Mesodermal cell (in vitro differentiated cells): ENCODE measurements at regions not wholly inside any gene's neighbourhood (a gene's known extent, or its start where the extent isn't known, plus 50 kb on each side); places are given as distances from the start of the nearest gene placed in this dataset.

Experiments used
- H3K27ac ChIP-seq: 2 replicates; pipeline ENCODE4 v1.7.0; 2013; ENCODE audit warnings: mild to moderate bottlenecking, low read depth, low read length, moderate library complexity; ENCODE audit not compliant: severe bottlenecking
- H3K36me3 ChIP-seq: 2 replicates; pipeline ENCODE4 v1.7.1; 2013; ENCODE audit warnings: mild to moderate bottlenecking, low read length, moderate library complexity; ENCODE audit not compliant: control insufficient read depth, insufficient read depth
- H3K4me1 ChIP-seq: one replicate; pipeline ENCODE4 v1.7.1; 2013; ENCODE audit warnings: mild to moderate bottlenecking, low read length; ENCODE audit not compliant: insufficient read depth, control insufficient read depth, poor library complexity, severe bottlenecking
- H3K4me3 ChIP-seq: 2 replicates; pipeline ENCODE4 v1.7.0; 2013; ENCODE audit warnings: low read length, control low read depth, mild to moderate bottlenecking; ENCODE audit not compliant: insufficient read depth, poor library complexity, severe bottlenecking; ENCODE audit errors: extremely low read depth
- H3K9me3 ChIP-seq: 2 replicates; pipeline ENCODE4 v1.7.1; 2013; ENCODE audit warnings: mild to moderate bottlenecking, low read length, moderate library complexity; ENCODE audit not compliant: control insufficient read depth
- WGBS, 2 experiments: methylation state at CpG; one replicate each; pipeline ENCODE4 v1.1.5; 2013; ENCODE audit warnings: missing lambda C conversion rate in 2 of 2; ENCODE audit not compliant: insufficient coverage in 2 of 2; 5-methylcytosine and 5-hydroxymethylcytosine counted together

DNA sequence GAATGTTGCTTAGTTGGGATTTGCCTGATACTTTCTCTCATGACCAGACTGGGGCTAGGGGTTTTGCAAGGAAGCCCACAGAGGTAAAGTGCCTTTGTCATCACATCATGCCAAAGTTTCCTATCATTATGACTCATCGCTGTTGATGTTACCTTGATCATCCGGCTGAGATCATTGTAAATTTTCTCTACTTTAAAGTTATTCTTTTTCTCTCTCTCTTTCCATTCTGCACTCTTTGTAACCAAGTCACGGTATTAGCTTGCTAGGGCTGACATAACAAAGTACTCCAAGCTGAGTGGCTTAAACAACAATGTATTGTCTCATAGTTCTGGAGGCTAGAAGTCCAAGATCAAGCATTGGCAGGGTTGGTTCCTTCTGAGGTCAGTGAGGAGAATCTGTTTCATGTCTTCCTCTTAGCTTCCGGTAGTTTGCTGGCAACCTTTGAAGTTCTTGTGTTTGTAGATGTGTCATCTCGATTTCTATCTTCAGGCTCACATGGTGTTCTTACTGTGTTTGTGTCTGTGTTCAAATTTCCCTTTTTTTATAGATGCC is 113.0 kb downstream of the DTHD1 start:
- H3K4me1 ChIP-seq, result peaks cover 5% of the 10 kb centered on the region
- H3K36me3 ChIP-seq, result no peaks in the 10 kb centered on the region
- WGBS, 2 experiments, result 90 to 96% methylated on average over 2 to 4 of the region's 5 CpGs
- H3K9me3 ChIP-seq, result no peaks in the 10 kb centered on the region
- H3K4me3 ChIP-seq, result no peak overlapping the region
- no peak overlapping the region for H3K27ac ChIP-seq

DNA sequence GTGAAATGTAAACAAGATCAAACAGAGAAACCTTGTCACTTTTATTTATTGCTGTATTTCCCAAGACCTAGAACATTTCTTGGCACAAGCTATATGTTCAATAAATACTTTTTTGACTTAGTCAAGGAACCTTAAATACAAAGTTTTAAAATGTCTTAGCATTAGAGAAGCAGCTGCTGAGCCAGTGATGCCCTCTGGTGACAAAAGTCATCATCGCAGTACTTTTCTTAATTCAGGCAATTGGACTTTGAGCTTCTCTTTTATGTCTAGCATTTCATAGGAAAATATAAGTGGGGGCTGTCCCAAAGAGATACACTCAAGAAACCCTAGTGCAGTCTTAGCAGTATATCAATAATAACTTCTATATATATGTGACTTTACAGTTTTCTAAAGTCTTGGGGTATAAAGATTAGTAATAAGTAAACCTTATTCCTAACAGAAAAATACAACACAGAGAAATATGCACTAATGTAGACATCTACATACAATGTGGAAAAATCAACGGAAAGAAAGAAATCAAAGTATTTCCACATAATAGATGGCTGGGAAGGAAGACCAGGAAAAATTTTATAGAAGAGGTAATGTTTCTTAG is 118.4 kb downstream of the DTHD1 start:
- WGBS, 2 experiments, result 14% methylated on average over 1 of the region's 2 CpGs; no CpG with 5 or more reads in 1 of the 2 experiments
- no peak overlapping the region for H3K4me3 ChIP-seq
- no peaks in the 10 kb centered on the region for H3K4me1 ChIP-seq
- H3K36me3 ChIP-seq, result no peaks in the 10 kb centered on the region
- no peaks in the 10 kb centered on the region for H3K9me3 ChIP-seq
- no peak overlapping the region for H3K27ac ChIP-seq

DNA sequence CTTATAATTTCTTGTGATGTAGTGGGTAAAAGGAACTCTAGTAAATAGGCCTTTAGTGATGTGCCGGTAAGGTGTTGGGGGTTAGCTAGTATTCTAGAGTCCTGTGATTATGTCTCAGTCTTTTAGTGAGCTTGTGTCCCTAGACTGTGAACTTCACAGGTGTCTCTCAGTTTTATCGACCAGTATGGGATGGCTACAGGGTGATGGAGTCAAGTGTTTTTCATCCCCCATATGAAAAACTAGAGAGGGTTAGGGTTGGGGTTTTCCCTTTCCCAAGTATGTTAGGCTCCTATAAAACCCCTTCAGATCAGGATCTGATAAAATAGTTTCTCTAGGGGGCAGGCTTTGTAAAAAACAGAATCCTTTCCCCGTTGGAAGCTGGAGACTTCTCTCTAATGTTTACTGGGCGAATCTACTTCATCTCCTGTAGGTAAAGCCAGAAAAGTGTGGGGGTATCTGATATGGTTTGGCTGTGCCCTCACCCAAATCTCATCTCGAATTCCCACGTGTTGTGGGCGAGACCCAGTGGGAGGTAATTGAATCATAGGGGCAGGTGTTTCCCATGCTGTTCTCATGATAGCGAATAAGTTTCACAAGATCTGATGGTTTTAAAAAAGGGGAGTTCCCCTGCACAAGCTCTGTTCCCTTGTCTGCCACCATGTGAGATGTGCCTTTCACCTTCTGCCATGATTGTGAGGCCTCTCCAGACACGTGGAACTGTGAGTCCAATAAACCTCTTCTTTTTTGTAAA is 120.8 kb downstream of the DTHD1 start:
- Histone ChIP-seq H3K9me3 (no peaks in the 10 kb centered on the region), H3K36me3 (no peaks in the 10 kb centered on the region), H3K4me1 (no peaks in the 10 kb centered on the region), H3K4me3 (no peak overlapping the region), H3K27ac (no peak overlapping the region)
- WGBS, 2 experiments, result 90 to 96% methylated on average over 3 to 5 of the region's 9 CpGs

DNA sequence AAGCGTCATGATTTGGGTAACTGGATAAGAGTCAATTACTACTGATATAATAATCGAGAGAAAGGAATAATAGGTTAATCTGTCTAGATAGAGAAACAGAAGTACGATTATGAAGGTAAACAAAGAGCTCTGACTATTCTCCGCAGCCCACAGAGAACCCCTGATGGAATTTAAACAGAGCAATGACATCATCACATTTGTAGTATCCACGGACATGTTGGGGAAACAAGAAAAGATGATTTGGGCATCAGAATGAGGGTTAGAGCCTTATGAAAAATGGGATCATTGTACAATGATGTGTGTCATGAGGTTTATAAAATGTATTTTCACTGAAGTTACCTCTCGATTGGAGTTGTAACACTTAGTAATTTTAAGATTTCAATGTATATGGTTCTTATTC is 129.9 kb downstream of the DTHD1 start:
- H3K4me3 ChIP-seq, result no peak overlapping the region
- WGBS, 2 experiments, result 96 to 100% methylated on average over 1 to 5 of the region's 6 CpGs

DNA sequence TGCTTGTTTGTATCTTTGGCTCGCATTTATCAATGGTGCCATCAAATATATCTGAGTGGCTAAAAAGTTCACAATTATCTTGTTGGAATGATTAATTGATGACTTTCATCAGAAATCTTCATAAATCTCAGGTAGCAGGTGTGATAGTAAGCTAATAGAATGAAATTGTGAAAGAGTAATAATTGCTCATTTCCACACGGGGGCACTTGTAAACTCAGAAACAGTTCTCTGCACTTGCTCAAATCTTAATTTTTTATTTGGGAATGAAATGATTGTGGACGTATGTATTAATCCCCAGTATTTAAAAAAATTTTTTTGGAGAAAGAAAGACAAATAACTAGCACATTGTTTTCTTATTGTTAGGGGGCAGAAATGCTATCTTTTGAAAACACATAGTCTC is 132.8 kb downstream of the DTHD1 start:
- 83% methylated on average over 1 of the region's 3 CpGs; no CpG with 5 or more reads in 1 of the 2 experiments for WGBS, 2 experiments
- no peaks in the 10 kb centered on the region for H3K36me3 ChIP-seq
- H3K4me1 ChIP-seq, result no peaks in the 10 kb centered on the region
- no peak overlapping the region for H3K27ac ChIP-seq
- no peaks in the 10 kb centered on the region for H3K9me3 ChIP-seq
- no peak overlapping the region for H3K4me3 ChIP-seq

More for the DNA sequence above, 129.9 kb downstream of the DTHD1 start:
- no peaks in the 10 kb centered on the region for H3K9me3 ChIP-seq
- no peak overlapping the region for H3K27ac ChIP-seq
- H3K36me3 ChIP-seq, result no peaks in the 10 kb centered on the region
- no peaks in the 10 kb centered on the region for H3K4me1 ChIP-seq

DNA sequence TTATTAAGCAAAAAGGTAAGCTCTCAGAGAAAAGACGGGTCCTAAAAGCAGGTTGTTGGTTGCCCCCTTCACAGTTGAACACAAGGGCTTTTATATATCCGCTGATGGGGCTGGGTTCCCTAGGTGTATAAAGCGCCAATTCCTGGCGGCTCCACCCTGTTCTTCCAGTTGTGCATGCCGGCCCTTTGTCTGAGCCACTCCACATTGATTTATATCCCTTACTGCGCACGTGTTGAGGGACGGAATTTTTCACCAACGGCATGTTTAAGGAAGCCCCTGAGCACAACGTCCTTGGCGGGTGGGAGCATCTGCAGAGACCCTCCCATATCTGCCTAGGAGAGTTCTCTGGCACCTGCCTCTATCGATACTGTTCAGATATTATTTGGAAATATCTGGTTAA is 135.7 kb downstream of the DTHD1 start:
- H3K4me1 ChIP-seq, result no peaks in the 10 kb centered on the region
- 94 to 96% methylated on average over 10 of the region's 12 CpGs for WGBS, 2 experiments
- H3K36me3 ChIP-seq, result no peaks in the 10 kb centered on the region
- H3K27ac ChIP-seq, result no peak overlapping the region
- no peak overlapping the region for H3K4me3 ChIP-seq
- H3K9me3 ChIP-seq, result no peaks in the 10 kb centered on the region

DNA sequence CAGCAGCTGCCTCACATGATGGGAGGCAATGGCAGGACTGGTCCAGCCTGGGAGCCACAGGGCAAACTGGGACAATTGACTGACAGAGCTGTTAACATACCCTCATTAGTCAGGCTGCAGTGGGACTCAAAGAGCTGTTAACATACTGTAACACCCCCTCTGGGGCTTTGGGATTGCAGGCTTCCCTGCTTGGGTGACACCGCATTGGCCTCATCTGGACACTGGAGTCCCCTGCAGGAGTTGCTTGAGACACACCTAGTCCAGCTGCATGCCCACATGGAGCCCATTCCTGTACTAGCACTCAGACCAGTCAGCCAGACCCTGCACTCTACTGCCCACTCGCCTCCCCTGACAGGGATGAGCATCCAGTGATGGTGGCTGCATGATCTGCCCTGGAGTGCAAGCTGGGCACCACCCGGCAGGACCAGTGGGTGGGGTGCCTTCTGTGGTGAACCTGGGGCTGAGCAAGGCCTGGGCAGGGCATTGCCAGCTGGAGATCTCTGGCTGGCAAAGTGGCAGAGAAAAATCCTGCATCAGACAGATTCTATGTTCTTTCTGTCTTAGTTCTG is 138.8 kb downstream of the DTHD1 start:
- Histone ChIP-seq H3K27ac (no peak overlapping the region), H3K4me1 (no peaks in the 10 kb centered on the region), H3K36me3 (no peaks in the 10 kb centered on the region), H3K9me3 (no peaks in the 10 kb centered on the region), H3K4me3 (no peak overlapping the region)
- 80 to 97% methylated on average over 3 of the region's 3 CpGs for WGBS, 2 experiments

DNA sequence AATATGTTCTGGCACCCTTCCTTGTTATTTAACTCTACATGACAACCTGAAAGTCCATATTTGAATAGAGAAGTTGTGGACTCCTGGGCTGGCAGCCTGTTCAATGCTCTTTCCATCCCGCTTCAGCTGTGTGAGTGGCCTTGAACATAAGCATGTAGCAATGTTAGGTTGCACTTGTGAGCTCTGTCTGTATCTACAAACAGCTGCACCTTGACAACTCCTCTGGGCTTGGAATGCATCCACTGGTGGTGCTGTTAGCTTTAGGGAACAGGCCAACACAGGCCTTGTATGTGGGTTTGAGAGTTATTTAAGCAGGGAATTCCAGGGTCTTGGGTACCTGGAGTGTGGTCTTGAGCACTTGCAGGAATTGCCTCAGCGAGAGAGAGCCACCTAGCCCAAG is 141.2 kb downstream of the DTHD1 start:
- Histone ChIP-seq H3K9me3 (no peaks in the 10 kb centered on the region), H3K27ac (no peak overlapping the region), H3K4me3 (no peak overlapping the region), H3K36me3 (no peaks in the 10 kb centered on the region), H3K4me1 (no peaks in the 10 kb centered on the region)
- 100% methylated on average over 1 of the region's 2 CpGs for WGBS, 2 experiments

DNA sequence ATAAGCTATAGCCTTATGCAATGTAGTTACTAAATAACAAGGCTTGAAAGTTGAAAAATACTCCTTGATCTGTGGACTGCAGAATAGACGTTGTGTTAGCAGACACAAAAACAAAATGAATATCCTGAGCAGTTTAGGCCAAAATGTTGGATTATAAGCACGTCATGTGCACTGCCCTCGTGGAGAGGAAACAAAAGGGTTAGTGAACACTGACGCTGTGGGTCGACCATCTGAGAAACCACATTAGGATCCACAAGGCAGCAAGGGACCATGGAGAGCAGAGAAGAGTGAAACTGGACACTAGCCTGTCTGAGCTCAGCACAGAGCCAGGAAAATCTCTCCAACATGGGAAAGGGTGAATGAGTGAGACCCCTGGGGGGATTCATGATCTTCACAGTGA is 145.3 kb downstream of the DTHD1 start:
- Histone ChIP-seq H3K4me1 (no peaks in the 10 kb centered on the region), H3K27ac (no peak overlapping the region), H3K4me3 (no peak overlapping the region), H3K9me3 (no peaks in the 10 kb centered on the region), H3K36me3 (no peaks in the 10 kb centered on the region)
- 76 to 95% methylated on average over 4 to 5 of the region's 5 CpGs for WGBS, 2 experiments

DNA sequence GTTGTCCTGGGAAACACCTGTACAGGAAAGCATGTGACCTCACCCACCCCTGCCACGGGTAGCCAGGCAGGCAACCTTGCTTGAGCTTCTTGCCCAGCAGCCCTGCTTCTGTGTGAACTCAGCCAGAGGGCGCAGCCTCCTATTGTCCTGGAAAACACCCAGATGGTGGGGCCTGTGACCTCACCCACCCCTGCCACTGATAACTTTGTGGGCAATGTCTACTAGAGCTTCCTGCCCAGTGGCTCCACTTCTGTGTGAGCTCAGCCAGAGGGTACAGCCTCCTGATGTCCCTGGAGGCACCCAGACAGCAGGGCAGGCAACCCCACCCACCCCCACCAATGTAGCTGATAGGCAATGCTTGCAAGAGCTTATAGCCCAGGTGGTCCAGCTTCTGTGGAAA is 146.3 kb downstream of the DTHD1 start:
- Histone ChIP-seq H3K4me1 (no peaks in the 10 kb centered on the region), H3K27ac (no peak overlapping the region), H3K4me3 (no peak overlapping the region), H3K9me3 (no peaks in the 10 kb centered on the region), H3K36me3 (no peaks in the 10 kb centered on the region)
- WGBS, 2 experiments, result 83 to 90% methylated on average over 2 of the region's 2 CpGs

DNA sequence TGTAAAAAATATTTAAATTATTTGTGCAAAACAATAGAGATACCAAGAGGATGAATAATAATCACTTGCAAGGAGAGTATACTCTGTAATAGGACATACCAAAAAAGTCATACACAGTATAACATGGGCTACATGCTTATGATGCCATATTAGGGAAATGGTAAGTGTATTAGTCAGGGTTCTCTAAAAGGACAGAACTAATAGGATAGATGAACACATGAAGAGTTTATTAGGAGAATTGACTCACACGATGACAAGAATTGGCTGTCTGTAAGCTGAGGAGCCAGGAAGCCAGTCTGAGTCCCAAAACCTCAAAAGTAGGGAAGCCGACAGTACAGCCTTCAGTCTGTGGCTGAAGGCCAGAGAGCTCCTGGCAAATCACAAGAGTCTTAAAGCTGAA is 151.2 kb downstream of the DTHD1 start:
- 52 to 58% methylated on average over 2 of the region's 2 CpGs for WGBS, 2 experiments

More for the DNA sequence above, 151.2 kb downstream of the DTHD1 start:
- H3K27ac ChIP-seq, result no peak overlapping the region
- no peaks in the 10 kb centered on the region for H3K4me1 ChIP-seq
- H3K4me3 ChIP-seq, result no peak overlapping the region
- H3K9me3 ChIP-seq, result no peaks in the 10 kb centered on the region
- H3K36me3 ChIP-seq, result no peaks in the 10 kb centered on the region
